ENCODE measurements at regions not wholly inside any gene's neighbourhood (a gene's known extent, or its start where the extent isn't known, plus 50 kb on each side); places are given as distances from the start of the nearest gene placed in this dataset.

- 100% methylated on average over 1 of the region's 2 CpGs for WGBS (ENCODE audit: insufficient coverage)
- no peaks in the 10 kb centered on the region for H3K79me2 ChIP-seq (ENCODE audit: insufficient read depth, low read length)
- DNase-seq = no peak
- H3K27me3 Mint-ChIP-seq (ENCODE audit: low read depth in 3 of 3) = peaks cover 3 to 6% (median 4%) of the 10 kb centered on the region in 3 donors
- no peak overlapping the region for H3K4me3 Mint-ChIP-seq
- no peaks in the 10 kb centered on the region for H3K4me1 Mint-ChIP-seq
- intact Hi-C loops (cut with micrococcal nuclease) = no loop called here
- no peak overlapping the region for H3K4me2 ChIP-seq (replicated peaks; ENCODE audit: extremely low read depth, low read length, poor library complexity, severe bottlenecking)
- no peak for TF ChIP-seq CTCF (IDR thresholded peaks at IDR 0.05)
- no peak overlapping the region for H3K4me3 ChIP-seq (replicated peaks in 1 of 3; ENCODE audit: low read depth in 2 of 3, low read length in 3 of 3)
- no peak overlapping the region for H3K27ac ChIP-seq (ENCODE audit: low read depth in 1 of 2, low read length in 2 of 2)
- no peak overlapping the region for H3K27ac Mint-ChIP-seq
- H2AFZ ChIP-seq (ENCODE audit: insufficient read depth, low read depth, low read length, poor library complexity, severe bottlenecking) = no peak overlapping the region
- no peaks in the 10 kb centered on the region for H3K36me3 ChIP-seq (replicated peaks in 1 of 2; ENCODE audit: control insufficient read depth in 1 of 2, insufficient read depth in 2 of 2, low read length in 2 of 2)
- peaks cover 0 to 2% of the 10 kb centered on the region in 2 donors for H3K36me3 Mint-ChIP-seq
- no peaks in the 10 kb centered on the region for H3K27me3 ChIP-seq (ENCODE audit: control insufficient read depth in 2 of 2, insufficient read depth in 2 of 2, low read length in 2 of 2)
- peaks cover 18 to 48% (median 41%) of the 10 kb centered on the region in 7 donors for H3K9me3 Mint-ChIP-seq
- no peak overlapping the region for H3K9ac ChIP-seq (ENCODE audit: insufficient read depth, low read length, poor library complexity, severe bottlenecking)
- peaks cover 28 to 32% of the 10 kb centered on the region in 2 donors for H3K9me3 ChIP-seq (replicated peaks in 1 of 2; ENCODE audit: control insufficient read depth in 1 of 2, insufficient read depth in 1 of 2, low read length in 2 of 2)
- H4K20me1 ChIP-seq (ENCODE audit: insufficient read depth, low read length) = no peaks in the 10 kb centered on the region
- H3K4me1 ChIP-seq (ENCODE audit: control insufficient read depth in 1 of 2, insufficient read depth in 2 of 2, low read length in 2 of 2) = no peaks in the 10 kb centered on the region
Measured at GRCh38 chr12:69136931-69137613, 102.3 kb upstream of the CPSF6 start.

- no peak overlapping the region for H3K4me3 ChIP-seq (replicated peaks in 1 of 3; ENCODE audit: low read depth in 2 of 3, low read length in 3 of 3)
- no peak overlapping the region for H3K4me2 ChIP-seq (replicated peaks; ENCODE audit: extremely low read depth, low read length, poor library complexity, severe bottlenecking)
- H3K79me2 ChIP-seq (ENCODE audit: insufficient read depth, low read length) = no peaks in the 10 kb centered on the region
- no peak overlapping the region for H3K4me3 Mint-ChIP-seq
- DNase-seq = no peak
- no peak overlapping the region for H2AFZ ChIP-seq (ENCODE audit: insufficient read depth, low read depth, low read length, poor library complexity, severe bottlenecking)
- no peak overlapping the region for H3K27ac ChIP-seq (ENCODE audit: low read depth in 1 of 2, low read length in 2 of 2)
- intact Hi-C loops (cut with micrococcal nuclease) = no loop called here
- H4K20me1 ChIP-seq (ENCODE audit: insufficient read depth, low read length) = no peaks in the 10 kb centered on the region
- peaks cover 30 to 32% of the 10 kb centered on the region in 2 donors for H3K9me3 ChIP-seq (replicated peaks in 1 of 2; ENCODE audit: control insufficient read depth in 1 of 2, insufficient read depth in 1 of 2, low read length in 2 of 2)
- no peaks in the 10 kb centered on the region for H3K4me1 ChIP-seq (ENCODE audit: control insufficient read depth in 1 of 2, insufficient read depth in 2 of 2, low read length in 2 of 2)
- no CpG with 5 or more reads among the region's 2 CpGs for WGBS (ENCODE audit: insufficient coverage)
- no peak overlapping the region for H3K9ac ChIP-seq (ENCODE audit: insufficient read depth, low read length, poor library complexity, severe bottlenecking)
- TF ChIP-seq CTCF (IDR thresholded peaks at IDR 0.05) = no peak
- H3K27me3 Mint-ChIP-seq (ENCODE audit: low read depth in 3 of 3) = peaks cover 0 to 6% (median 3%) of the 10 kb centered on the region in 3 donors
- no peaks in the 10 kb centered on the region for H3K36me3 ChIP-seq (replicated peaks in 1 of 2; ENCODE audit: control insufficient read depth in 1 of 2, insufficient read depth in 2 of 2, low read length in 2 of 2)
- no peaks in the 10 kb centered on the region for H3K4me1 Mint-ChIP-seq
- peaks cover 21 to 49% (median 44%) of the 10 kb centered on the region in 7 donors for H3K9me3 Mint-ChIP-seq
- no peaks in the 10 kb centered on the region for H3K27me3 ChIP-seq (ENCODE audit: control insufficient read depth in 2 of 2, insufficient read depth in 2 of 2, low read length in 2 of 2)
- H3K36me3 Mint-ChIP-seq = peaks cover 0 to 2% of the 10 kb centered on the region in 2 donors
- H3K27ac Mint-ChIP-seq = no peak overlapping the region
Measured at GRCh38 chr12:69141074-69141473, 98.3 kb upstream of the CPSF6 start.

Data from CD14-positive monocyte (primary cell).